ENCODE measurements at regions not wholly inside any gene's neighbourhood (a gene's known extent, or its start where the extent isn't known, plus 50 kb on each side); places are given as distances from the start of the nearest gene placed in this dataset.

DNA sequence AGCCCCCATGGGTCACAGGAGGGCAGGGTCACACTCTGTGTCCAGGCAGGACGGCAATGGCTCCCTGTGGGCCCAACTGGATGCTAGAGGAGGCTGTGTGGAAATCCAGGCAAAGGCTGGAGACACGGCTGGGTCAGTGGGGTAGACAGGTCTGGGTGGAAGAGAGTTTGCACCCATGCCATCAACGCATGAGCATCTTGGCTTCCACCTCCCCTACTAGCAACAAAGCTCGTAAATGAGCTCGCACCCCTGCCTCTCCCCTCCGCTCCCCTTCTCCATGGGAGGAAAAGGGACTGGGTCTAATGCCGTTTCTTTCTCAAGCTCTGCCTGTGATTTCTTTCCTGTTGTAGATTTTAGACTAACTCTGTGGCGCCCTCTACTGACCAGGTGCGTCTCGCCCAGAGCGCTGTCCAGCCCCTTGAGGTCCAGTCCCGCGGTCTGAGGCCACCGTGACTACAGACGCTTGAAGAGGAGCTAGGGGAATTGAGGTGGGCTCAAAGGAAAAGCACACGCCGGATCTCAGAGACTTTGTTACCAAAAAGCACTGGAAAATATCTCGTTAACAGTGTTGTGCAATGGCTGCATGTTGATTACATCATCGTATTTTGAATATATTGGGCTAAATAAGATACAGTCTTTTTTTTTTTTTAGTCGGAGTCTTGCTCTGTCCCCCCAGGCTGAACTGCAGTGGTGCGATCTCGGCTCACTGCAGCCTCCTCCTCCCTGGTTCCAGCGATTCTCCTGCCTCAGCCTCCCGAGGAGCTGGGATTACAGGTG lies 50.7 kb upstream of the USP29 start:
- TF ChIP-seq, protein P1, sequence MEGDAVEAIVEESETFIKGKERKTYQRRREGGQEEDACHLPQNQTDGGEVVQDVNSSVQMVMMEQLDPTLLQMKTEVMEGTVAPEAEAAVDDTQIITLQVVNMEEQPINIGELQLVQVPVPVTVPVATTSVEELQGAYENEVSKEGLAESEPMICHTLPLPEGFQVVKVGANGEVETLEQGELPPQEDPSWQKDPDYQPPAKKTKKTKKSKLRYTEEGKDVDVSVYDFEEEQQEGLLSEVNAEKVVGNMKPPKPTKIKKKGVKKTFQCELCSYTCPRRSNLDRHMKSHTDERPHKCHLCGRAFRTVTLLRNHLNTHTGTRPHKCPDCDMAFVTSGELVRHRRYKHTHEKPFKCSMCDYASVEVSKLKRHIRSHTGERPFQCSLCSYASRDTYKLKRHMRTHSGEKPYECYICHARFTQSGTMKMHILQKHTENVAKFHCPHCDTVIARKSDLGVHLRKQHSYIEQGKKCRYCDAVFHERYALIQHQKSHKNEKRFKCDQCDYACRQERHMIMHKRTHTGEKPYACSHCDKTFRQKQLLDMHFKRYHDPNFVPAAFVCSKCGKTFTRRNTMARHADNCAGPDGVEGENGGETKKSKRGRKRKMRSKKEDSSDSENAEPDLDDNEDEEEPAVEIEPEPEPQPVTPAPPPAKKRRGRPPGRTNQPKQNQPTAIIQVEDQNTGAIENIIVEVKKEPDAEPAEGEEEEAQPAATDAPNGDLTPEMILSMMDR (IDR thresholded peaks at IDR 0.05) = peak; percentile 9 to 52 (median 35)
- TF ChIP-seq POLR2A (IDR thresholded peaks at IDR 0.05) = no peak

Measured in thyroid gland (tissue), 4 donors.